T-helper 1 cell treated with Interleukin-12 subunit alpha and Interleukin-12 subunit beta and Interleukin-4 antibody, amounts not matched to agents 30 ng/mL and 1 ng/mL, for 36 hours (primary cell): ENCODE measurements at regions not wholly inside any gene's neighbourhood (a gene's known extent, or its start where the extent isn't known, plus 50 kb on each side); places are given as distances from the start of the nearest gene placed in this dataset.

Source experiments
- intact Hi-C: fragments of 100-400 bp; cut with micrococcal nuclease; formaldehyde crosslinking; loops from one replicate; pipeline ENCODE4 v1.15.1; 2024

DNA sequence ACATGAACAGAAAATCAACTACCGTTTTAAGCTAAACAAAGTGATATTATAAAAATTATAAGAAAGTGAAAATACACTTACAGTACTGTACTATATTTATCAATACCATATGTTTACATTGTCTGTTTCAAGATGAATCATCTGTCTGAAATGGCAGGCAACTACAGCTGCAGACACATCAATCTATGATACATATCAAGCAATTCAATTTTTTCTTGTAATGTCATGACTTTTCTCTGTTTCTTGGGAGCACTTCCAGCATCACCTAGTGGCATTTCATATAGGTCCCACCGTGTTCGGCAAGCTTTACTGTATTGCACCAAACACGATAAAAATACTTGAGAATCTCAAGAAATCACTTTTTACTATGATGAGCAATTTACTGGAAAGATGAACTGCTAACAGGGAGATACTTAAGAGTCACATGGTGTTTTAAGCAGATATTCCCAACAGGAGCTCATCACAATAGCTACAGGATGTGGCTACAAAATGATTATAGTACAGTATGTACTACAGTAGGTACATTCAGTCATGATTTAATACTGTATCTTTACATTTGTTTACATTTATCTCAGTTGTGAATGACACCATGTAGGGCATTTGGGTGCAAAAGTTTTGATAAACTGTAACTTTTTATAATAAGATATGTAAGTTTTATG lies 207.4 kb downstream of the ADAM29 start:
- intact Hi-C loops: no loop called here

DNA sequence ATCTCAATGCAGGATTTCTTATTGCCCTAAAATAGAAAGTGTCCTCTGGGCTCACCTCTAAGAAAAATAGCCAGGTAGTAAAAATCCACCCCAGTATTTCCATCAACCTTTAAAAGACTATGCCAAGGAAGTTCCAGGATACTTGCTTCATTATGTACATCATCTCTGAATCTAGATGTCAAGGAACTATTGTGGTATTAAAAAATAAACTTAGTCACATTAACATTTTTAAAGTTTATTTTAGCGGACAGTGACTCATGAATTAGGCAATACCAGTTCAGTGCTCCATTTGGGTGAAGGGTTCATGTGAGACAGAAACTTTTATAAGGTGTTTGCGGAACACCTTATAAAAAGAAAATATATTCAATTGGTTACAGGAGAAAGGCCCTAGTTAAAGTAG lies 209.2 kb downstream of the ADAM29 start:
- intact Hi-C loops: no loop called here

DNA sequence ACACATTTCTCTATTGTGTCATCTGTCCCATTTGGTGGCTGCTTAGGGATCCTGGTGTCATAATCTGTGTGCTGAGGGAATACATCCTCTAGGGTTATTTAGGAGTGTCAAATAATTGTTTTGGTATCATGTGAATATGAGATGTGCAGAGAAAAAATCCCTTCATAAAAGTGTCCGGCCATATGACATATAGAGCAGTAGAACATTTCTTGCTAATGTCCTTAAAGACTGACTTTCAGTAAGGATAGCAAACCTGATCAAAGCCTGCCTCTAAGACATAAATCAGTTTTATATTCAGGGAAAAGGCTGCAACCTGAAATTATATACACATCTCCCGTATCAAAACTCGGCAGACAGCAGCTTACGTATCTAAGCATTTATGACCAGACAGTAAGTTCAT lies 211.6 kb downstream of the ADAM29 start:
- intact Hi-C loops: no loop called here

DNA sequence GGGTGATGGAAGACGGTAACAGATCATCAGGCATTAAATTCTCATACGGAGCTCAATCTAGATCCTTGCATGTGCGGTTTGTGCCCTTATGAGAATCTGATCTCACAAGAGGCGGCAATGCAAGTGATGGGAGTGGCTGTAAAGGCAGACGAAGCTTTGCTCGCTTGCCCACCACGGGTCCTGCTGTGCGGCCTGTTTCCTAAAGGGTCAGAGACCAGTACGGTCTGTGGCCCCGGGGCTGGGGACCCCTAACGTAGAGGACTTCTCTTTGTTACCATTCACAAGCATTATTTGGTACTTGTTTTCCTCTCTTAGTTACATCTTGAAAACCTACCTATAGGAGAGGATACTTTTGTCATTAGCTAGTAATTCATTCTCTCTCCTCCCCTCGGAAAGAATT lies 221.0 kb downstream of the ADAM29 start:
- intact Hi-C loops: no loop called here

DNA sequence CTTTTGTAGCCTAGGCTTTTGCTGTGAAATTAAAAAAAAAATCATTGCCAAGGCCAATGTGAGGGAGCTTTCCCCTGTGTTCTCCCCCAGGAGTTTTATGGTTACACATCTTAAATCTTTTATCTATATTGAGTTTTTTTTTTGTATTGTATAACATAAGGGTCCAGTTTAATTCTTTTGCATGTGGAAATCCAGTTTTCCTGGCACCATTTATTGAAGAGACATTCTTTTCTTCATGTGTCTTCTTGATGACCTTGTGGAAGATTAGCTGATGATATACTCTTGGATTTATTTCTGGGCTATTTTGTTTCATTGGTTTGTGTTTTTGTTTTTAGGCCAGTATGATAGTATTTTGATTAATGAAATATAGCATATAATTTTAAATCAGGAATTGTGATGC lies 225.0 kb downstream of the ADAM29 start:
- intact Hi-C loops: no loop called here

DNA sequence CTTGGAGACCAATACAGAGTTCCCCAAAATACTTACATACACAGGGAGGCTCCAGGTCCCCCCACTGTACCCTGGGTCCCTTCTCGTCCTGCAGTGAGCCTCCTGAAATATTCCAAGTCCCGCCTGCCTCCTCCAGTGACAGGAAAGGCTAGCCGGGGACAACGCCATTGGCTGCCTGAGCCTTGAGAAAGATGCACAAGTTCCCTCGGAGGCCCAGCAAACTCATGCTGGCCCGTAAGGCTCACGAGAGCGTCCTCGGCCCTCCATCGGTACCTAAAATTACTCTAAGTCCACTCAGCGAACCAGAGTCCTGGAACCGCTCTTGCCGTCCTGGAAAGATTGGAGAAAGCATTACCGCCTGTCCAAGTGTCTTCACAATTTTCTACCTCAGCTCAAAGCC lies 228.6 kb downstream of the ADAM29 start:
- intact Hi-C loops: no loop called here

DNA sequence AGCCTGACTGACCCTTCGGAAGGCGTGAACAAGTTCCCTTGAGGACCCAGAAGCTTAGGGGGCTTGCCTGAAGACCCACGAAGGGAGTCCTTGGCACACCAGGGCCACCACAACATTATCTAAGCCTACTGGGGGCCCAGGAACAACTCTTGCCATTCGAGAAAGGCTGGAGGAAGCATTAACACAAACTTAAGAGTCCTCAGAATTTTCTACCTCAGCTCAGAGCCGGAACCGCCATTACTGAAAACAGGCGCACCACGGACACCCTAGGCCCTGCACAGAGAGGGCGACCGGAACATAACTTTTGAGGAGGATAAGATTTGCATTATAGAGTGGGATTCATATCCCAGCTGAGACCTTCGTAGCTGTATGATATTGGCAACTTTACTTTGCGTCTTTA lies 229.1 kb downstream of the ADAM29 start:
- intact Hi-C loops: no loop called here

DNA sequence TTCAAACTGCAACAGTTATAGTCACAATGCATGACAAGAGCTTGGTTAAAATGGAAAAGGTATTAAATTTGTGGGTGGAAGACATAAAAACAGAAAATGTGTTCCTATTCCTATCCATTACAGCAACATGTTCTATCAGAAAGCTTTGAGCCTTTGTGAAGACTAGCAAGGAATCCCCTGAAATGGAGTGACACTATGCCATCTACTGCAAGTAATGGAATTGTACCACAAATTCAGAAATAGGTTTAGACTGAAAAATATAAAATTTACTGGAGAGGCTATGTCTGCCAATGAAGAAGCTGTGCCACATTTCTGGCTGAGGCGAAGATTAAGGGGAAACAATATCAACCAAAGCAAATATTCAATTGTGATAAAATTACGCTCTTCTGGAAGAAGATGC lies 247.9 kb downstream of the ADAM29 start:
- intact Hi-C loops: no loop called here

DNA sequence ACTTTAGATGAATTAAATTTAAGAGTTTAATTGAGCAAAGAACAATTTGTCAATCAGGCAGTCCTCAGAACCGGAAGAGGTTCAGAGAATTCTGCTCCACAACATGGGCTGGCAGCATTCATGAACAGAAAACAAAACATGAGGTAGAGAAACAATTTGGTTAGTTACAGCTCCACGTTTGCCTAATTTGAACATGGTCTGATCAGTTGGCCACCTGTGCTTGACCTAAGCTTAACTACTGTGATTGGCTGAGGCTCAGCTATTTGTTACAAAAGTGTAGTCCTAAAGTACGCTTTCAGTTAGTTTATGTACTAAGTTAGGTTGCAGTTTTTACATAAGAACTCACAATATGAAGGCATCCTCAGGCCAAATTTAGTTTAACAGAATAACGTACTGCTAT lies 258.6 kb downstream of the ADAM29 start:
- intact Hi-C loops: no loop called here

DNA sequence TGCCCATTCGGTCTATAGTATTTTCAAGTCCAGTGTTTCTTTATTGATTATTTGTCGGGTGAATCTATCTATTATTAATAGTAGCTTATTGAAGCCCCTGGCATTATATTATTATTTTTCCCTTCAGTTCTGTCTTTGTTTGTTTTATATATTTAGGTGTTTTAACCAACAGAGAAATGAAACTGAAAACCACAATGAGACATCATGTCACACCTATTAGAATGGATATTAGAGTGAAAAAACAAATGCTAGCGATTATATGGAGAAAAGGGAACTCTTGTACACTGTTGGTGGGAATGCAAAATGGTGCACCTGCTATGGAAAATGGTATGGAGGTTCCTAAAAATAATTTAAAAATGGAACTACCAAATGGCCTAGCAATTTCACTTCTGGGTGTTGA lies 272.5 kb downstream of the ADAM29 start:
- intact Hi-C loops: no loop called here

DNA sequence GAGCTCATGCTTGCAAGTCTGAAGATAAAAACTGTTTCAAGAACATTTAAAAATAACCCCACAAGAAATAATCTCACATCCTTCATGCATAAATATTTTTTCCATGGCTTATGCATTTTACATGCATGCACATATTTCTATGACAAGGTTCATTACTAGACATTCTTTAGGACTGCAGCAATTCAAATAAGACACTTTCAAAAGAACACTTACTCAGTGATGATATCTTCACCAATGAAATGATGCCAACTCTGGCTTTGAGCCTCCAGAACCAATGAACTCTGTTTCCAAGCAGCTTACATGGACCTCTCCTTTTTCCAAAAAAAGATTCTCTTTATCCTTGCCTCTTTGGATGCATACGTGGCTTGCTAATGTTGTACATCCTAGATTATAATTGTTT lies 279.9 kb downstream of the ADAM29 start:
- intact Hi-C loops: no loop called here

DNA sequence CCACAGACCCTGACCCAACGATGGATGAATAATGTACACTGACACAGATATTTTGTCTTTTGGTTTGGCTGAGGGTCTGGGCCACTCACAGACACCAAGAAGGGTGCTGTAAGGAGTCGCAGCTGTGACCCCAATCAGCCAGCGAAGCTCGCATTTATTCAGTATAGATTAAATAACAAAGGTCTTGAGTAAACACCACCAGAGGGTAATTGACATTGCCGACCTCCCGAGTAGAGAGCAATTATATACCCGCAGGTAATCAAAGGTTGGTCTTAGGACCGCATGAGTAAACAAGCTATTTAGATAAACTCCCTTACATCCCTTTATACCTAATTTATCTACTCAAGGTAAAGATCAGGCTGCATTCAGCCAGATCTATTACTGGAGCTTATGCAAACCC lies 297.1 kb downstream of the ADAM29 start:
- intact Hi-C loops: no loop called here

DNA sequence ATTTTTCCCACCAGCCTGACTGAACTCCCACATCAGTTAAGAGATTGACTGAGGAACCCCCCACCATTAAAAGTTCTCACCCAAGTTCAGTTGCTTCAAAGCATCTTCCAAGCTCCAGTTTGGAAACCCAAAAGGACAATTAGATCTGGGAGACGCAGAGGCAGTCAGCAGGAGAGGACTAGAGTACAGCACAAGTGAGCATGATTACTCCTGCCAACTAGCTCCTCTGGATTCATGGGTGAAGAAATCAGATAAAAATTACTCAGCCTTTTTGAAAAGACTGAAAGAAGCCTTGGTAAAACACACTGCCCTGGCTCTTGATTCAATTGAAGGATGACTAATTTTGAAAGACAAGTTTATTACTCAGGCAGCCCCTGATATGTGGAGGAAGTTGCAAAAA lies 297.5 kb downstream of the ADAM29 start:
- intact Hi-C loops: no loop called here

DNA sequence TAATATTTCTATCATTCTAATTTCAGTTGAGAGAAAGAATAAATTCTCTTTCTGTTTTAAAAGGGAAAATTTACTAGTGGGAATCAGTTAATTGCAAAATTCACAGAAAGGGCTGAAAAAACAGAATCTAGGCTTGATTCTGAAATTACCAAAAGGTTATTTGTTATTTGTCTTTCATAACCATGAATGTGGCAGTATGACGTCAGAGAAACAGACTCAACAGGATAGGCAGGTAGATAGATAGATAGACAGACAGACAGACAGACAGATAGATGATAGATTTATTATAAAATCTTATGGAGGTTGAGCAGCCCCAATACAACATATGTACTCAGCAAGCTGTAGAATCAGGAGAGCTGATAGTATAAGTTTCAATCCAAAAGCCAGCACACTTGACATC lies 311.0 kb downstream of the ADAM29 start:
- intact Hi-C loops: no loop called here

DNA sequence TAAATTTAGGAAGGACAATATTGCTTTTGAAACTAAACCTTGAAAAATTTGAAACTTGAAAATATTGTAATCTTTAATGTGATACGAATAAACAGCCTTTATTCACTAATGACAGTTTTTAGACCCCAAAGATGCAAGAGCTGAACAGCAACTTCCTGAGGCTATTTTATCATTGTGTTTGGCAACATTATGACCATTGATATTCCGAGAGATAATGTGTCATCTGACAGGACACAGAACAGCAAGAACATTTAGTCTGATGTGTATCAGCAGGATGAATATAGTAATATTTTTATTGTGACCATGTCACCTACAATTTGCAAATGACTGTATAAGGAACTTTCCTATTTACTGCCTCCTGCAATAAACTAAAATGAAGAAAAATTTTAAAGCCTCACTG lies 316.0 kb downstream of the ADAM29 start:
- intact Hi-C loops: no loop called here

DNA sequence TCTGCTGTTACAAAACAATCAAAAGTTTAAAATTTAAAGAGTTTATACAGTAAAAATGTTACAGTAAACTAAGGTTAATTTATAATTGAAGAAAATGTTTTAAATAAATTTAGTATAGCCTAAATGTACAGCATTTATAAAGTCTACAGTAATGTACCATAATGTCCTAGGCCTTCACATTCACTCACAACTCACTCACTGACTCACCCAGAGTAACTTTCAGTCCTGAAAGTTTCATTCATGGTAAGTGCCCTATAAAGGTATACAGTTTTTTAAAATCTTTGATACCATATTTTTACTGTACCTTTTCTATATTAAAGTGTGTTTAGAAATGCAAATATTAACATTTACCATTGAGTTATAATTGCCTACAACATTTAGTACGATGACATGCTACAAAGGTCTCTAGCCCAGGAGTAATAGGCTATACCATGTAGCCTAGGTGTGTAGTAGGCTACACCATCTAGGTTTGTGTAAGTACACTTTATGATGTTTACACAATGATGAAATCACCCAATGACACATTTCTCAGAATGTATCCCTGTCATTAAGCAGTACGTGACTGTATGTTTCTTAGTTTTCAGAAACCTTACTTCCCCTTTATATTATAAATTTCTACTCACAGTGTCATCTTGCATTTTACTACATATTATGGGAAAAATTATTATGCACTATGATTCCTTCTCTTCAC lies 320.8 kb downstream of the ADAM29 start:
- intact Hi-C loops: no loop called here

DNA sequence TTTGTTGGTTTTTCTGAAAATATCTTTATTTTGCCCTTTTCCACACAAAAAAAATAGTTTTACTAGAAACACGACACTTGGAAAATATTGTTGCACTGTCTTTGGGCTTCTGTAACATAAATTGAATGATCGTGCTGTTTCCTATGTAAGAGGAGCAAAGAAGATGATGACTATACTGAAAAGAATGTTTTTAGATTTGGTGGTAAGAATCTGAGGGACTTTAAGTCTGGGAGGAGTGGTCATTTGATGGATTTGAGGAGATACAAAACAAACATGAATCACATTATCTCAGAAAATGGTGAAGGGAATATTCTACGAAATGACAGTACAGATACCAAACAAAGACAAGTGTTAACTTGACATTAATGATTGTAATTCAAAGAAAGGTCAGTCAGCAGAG lies 328.8 kb downstream of the ADAM29 start:
- intact Hi-C loops: no loop called here

DNA sequence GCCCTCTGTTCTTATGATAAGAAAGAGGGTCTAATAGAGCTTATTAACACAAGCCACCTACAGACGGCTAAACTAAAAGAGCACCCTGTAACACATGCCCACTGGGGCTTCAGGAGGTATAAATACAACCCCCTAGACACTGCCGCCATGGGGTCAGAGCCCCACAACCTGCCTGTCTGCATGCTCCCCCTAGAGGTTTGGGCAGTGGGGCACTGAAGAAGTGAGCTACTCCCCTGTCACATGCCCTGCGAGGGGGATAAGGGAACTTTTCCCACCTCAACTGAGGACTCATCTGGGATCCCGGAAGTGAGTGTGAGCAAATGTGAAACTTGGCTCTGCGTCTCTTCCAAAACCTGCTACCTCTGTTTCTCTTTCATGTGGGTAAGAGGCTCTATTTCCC lies 334.5 kb downstream of the ADAM29 start:
- intact Hi-C loops: no loop called here

DNA sequence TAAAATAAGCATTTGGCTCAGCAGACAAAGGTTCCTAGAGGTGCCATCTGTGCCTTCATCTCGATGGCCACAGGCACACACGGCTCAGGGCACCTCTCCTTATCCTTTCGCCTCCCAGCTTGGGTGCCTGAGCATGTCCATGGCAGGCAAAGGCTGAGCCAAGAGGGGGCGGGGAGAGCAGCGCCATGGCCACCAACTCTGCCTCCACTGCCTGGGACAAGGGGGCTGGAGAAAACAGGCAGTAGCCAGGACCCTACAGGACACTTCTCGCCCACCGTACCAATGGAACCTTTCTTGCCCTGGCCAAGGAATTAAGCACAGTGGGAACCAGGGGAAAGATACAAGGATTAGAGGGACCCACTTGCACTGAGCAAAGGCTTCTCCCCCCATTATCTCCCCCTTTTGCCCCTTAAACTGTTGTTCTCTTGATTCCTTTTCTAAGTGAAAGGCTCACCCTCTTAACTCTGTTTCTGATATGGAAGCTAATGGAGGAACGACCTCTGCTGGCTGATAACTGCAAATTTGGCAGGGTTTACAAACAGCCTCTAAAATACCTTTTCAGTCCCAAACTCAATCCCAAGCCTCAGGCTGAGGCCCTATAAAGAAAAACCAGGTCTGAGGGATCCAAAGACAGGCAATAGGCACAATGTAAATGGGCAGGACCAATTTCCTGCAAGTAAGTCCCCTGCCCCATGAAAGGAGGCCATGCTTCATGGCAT lies 335.2 kb downstream of the ADAM29 start:
- intact Hi-C loops: no loop called here

DNA sequence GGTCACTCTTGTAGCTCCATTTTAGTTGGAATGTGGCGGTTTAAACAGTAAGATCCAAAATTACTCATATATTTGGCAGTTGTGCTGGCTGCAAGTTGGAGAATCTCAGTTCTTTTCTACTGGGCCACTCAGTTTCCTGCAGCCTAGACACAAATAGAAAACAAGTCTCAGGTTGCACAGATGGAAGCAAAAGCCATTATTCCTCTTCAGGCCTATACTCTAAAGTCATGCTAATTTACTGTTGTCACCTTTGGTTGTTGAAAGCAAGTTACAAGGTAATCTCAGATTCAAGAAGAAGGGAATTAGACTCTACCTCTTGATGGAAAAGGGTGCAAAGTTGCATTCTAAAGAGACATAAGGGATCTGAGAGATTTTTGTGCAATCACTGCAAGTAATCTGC lies 345.4 kb downstream of the ADAM29 start:
- intact Hi-C loops: no loop called here

DNA sequence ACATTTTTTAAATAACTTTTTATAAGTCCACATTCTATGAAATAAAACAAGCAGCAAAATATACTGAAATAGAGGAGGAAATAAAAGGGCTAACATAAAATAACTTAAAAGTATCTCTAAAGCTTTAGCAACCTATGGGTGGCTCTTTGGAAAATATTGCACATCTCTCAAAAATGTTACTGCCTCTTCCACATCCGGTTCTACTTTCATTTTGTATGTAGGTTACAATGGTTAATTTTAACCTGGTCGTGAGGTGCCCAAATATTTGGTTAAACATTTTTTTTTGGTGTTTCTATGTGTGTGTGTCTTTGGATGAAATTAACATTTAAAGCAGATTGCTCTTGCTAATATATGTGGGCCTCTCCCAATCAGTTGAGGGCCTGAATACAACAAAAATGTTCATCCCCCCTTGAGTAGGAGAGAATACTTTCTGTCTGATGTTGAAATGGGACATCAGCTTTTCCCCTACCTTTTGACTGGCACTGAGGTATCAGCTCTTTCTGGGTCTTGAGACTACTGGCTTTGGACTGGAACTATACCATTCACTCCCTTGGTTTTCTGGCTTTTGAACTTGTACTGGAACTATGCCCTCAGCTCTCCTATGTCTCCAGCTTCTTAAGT lies 353.0 kb downstream of the ADAM29 start:
- intact Hi-C loops: no loop called here

DNA sequence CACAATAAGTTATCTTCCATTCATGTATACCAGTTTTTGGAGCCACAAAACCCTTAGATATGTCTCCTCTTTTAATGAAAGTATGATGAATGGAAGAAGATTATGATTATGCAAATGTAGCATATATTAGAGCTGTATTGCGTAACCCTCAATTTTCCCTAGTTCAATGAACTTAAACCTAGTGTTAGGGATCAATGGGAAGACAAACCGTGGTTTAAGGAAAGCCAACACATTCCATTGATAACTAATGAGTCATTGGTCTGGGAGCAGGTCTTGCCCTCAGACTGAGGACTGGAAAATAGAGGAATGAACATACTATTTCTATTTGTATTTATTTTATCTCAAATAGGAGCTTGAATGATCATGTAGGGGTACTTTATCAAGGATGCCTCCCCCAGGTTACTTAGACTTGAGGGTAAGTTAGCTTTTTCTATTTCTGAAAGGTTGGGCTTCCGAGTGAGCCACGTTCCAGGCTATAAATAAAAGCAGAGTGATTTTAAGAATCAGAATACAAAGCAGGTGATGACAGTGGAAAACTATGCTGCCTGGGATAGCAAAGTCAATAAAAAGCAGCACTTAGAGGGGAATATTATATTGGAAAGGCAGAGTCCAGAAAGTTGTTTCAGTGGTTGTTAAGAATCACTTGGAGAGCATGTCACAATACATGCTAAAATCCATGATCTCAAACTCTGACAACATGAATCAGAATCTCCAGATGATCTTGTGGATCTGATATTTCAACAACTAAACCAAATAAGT lies 356.0 kb downstream of the ADAM29 start:
- intact Hi-C loops: no loop called here
